Immature natural killer cell (primary cell): ENCODE measurements at regions not wholly inside any gene's neighbourhood (a gene's known extent, or its start where the extent isn't known, plus 50 kb on each side); places are given as distances from the start of the nearest gene placed in this dataset.
"Not testable (repeated sequence)": the region's sequence is repeated elsewhere in the genome, so short reads cannot be mapped to it uniquely, and the experiment has no call there.

ENCODE experiments used
- DNase-seq, 3 donors: peaks; one replicate each; pipeline ENCODE4 v3.0.0; 2022; ENCODE audit warnings: mixed read lengths in 1 of 3
- H3K27ac Mint-ChIP-seq, 6 donors: one replicate each; pipeline ENCODE4 v1.8.0; 2020; ENCODE audit warnings: mixed read lengths in 6 of 6, mild to moderate bottlenecking in 5 of 6, inconsistent platforms in 4 of 6, moderate library complexity in 3 of 6
- H3K27me3 Mint-ChIP-seq, 3 donors: one replicate each; pipeline ENCODE4 v1.8.0; 2020 to 2021; ENCODE audit warnings: low read depth in 3 of 3, mild to moderate bottlenecking in 3 of 3, mixed read lengths in 3 of 3, moderate library complexity in 3 of 3, inconsistent platforms in 1 of 3
- H3K36me3 Mint-ChIP-seq, 3 donors: one replicate each; pipeline ENCODE4 v1.8.0; 2020; ENCODE audit warnings: mixed read lengths in 3 of 3, inconsistent platforms in 2 of 3, mild to moderate bottlenecking in 2 of 3
- H3K4me1 Mint-ChIP-seq, 2 donors: one replicate each; pipeline ENCODE4 v1.8.0; 2020; ENCODE audit warnings: inconsistent platforms in 2 of 2, mild to moderate bottlenecking in 2 of 2, mixed read lengths in 2 of 2, moderate library complexity in 1 of 2
- H3K4me3 Mint-ChIP-seq, 5 donors: one replicate each; pipeline ENCODE4 v1.8.0; 2020; ENCODE audit warnings: mild to moderate bottlenecking in 5 of 5, mixed read lengths in 5 of 5, inconsistent platforms in 3 of 5, moderate library complexity in 3 of 5
- H3K9me3 Mint-ChIP-seq, 6 donors: one replicate each; pipeline ENCODE4 v1.8.0; 2020; ENCODE audit warnings: mild to moderate bottlenecking in 6 of 6, mixed read lengths in 6 of 6, inconsistent platforms in 4 of 6, moderate library complexity in 3 of 6

- Mint-ChIP-seq H3K4me1 (no peaks in the 10 kb centered on the region), H3K27ac (no peak overlapping the region), H3K36me3 (no peaks in the 10 kb centered on the region), H3K9me3 (no peaks in the 10 kb centered on the region), H3K27me3 (peaks cover 0 to 3% (median 1%) of the 10 kb centered on the region in 3 donors), H3K4me3 (no peak overlapping the region)
- DNase-seq, result no peak
These were observed 128.2 kb downstream of the AKR1D1 start for GRCh38 chr7:138204285-138204981.

- H3K27me3 Mint-ChIP-seq, result peaks cover 0 to 5% (median 1%) of the 10 kb centered on the region in 3 donors
- H3K27ac Mint-ChIP-seq, result no peak overlapping the region
- no peaks in the 10 kb centered on the region for H3K4me1 Mint-ChIP-seq
- no peaks in the 10 kb centered on the region for H3K36me3 Mint-ChIP-seq
- H3K9me3 Mint-ChIP-seq, result no peaks in the 10 kb centered on the region
- H3K4me3 Mint-ChIP-seq, result no peak overlapping the region
- no peak for DNase-seq
These were observed 128.7 kb downstream of the AKR1D1 start for GRCh38 chr7:138204982-138205298.

DNA sequence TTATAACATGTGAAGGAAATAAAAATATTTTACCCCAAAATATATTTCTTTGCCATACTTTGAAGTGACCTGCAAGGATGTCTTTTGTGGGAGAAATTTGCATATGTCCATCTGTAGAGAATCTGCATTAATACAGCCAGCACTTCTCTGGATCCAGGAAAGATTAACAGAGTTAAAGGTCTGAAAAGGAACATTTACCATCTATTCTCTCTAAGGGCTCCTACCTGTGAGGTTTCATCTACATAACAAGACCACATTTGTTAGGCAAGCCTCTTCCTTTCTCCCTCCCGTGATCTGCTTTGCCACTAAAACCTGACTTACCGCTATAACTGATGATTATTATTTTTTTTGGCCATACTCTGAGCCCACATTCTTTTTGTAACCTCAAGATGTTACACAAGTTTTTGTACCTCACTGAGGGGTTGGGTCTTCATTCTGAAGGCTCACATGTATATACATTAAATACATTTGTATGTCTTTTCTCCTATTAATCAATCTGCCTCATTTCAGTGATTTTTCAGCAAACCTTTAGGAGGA is 129.4 kb downstream of the AKR1D1 start:
- H3K4me1 Mint-ChIP-seq, result no peaks in the 10 kb centered on the region
- no peak overlapping the region for H3K4me3 Mint-ChIP-seq

DNA sequence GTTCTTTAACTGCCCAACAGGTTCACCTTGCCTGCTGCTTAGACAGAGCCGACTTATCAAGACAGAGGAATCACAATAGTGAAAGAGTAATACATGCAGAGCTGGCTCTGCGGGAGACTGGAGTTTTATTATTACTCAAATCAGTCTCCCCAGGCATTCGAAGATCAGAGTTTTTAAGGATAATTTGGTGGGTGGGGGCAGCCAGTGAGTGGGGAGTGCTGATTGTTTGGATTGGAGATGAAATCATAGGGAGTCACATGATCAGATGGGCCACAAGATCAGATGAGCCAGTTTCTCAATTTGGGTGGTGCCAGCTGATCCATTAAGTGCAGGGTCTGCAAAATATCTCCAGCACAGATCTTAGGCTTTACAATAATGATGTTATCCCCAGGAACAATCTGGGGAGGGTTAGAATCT is 131.3 kb downstream of the AKR1D1 start:
- Mint-ChIP-seq H3K4me1 (no peaks in the 10 kb centered on the region), H3K9me3 (no peaks in the 10 kb centered on the region), H3K27me3 (peaks cover 0 to 5% (median 1%) of the 10 kb centered on the region in 3 donors), H3K4me3 (no peak overlapping the region), H3K27ac (no peak overlapping the region), H3K36me3 (no peaks in the 10 kb centered on the region)
- no peak for DNase-seq

More for the DNA sequence above, 129.4 kb downstream of the AKR1D1 start:
- no peak overlapping the region for H3K27ac Mint-ChIP-seq
- H3K36me3 Mint-ChIP-seq, result no peaks in the 10 kb centered on the region
- no peaks in the 10 kb centered on the region for H3K9me3 Mint-ChIP-seq
- no peak for DNase-seq
- peaks cover 0 to 5% (median 1%) of the 10 kb centered on the region in 3 donors for H3K27me3 Mint-ChIP-seq

GRCh38 chr7:138208142-138208570 is 131.9 kb downstream of the AKR1D1 start:
- H3K4me3 Mint-ChIP-seq, result no peak overlapping the region
- H3K4me1 Mint-ChIP-seq, result no peaks in the 10 kb centered on the region
- H3K27ac Mint-ChIP-seq, result no peak overlapping the region
- H3K9me3 Mint-ChIP-seq, result no peaks in the 10 kb centered on the region
- DNase-seq, result no peak
- H3K36me3 Mint-ChIP-seq, result no peaks in the 10 kb centered on the region
- H3K27me3 Mint-ChIP-seq, result peaks cover 0 to 5% (median 1%) of the 10 kb centered on the region in 3 donors

DNA sequence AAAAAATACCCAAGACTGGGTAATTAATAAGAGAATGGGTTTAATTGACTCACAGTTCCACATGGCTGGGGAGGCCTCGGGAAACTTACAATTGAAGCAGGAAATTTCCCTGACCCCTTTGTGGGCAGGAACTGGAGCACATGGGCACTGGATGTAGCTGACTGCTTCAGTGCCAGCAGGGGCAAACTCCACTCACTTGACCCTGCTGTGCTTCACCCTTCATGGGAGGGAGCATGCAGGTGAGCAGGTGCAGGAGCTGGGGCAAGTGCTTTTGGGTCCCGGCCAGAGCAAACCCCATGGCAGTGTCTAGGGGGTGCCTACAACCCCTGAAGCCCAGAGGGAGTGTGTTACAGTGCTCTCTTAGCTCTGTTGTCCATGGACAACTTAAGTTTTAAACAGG is 132.6 kb downstream of the AKR1D1 start:
- no peaks in the 10 kb centered on the region for H3K9me3 Mint-ChIP-seq

DNA sequence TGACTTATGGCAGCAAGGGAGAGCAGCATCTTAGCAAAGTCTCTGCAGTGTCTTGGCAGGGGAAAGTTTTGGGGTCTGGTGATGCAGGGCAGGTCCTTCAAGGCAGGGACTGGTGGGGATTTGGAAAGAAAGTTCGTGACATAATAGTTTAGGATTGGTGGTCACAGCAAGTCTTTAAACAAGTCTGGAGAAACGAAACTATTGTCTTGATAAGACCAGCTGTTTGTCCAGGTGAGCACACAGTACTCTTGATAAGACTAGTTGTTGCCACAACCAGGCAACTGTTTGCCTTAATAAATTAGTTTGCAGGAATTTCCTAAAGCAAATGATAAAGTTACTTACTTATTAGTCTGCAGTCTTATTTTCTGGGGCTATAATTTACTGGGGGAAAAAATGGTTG is 136.1 kb downstream of the AKR1D1 start:
- Mint-ChIP-seq H3K4me1 (no peaks in the 10 kb centered on the region), H3K27me3 (peaks cover 0 to 5% (median 0%) of the 10 kb centered on the region in 3 donors), H3K27ac (no peak overlapping the region), H3K4me3 (no peak overlapping the region), H3K36me3 (no peaks in the 10 kb centered on the region), H3K9me3 (no peaks in the 10 kb centered on the region)
- DNase-seq, result no peak

More for the DNA sequence above, 132.6 kb downstream of the AKR1D1 start:
- Mint-ChIP-seq H3K36me3 (no peaks in the 10 kb centered on the region), H3K4me3 (no peak overlapping the region), H3K27me3 (peaks cover 0 to 5% (median 1%) of the 10 kb centered on the region in 3 donors), H3K4me1 (no peaks in the 10 kb centered on the region), H3K27ac (no peak overlapping the region)
- DNase-seq, result no peak

DNA sequence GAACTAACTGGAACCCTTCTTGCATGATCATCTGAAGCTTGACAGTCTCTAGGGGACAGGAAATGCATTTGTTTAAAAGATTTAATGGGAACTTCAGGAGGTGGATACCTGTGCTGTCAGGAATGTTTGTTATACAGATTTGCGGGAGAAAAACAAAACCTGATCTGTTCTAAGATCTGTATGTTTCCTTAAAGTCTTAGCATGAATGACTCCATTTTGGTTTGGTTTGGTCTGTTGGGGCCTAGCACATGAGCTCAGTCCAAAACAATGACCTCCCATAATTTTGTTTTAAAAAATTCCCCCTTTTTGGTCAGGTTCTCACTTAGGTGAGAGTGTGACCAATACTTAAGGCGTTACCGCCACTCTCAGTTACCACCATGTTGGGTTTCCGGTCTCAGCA is 138.7 kb downstream of the AKR1D1 start:
- Mint-ChIP-seq H3K9me3 (no peaks in the 10 kb centered on the region), H3K36me3 (no peaks in the 10 kb centered on the region), H3K4me1 (no peaks in the 10 kb centered on the region), H3K27me3 (peaks cover 0 to 3% (median 0%) of the 10 kb centered on the region in 3 donors), H3K4me3 (no peak overlapping the region), H3K27ac (no peak overlapping the region)
- DNase-seq, result no peak

- not testable (repeated sequence) for H3K4me1 Mint-ChIP-seq, H3K9me3 Mint-ChIP-seq, H3K4me3 Mint-ChIP-seq, H3K36me3 Mint-ChIP-seq, DNase-seq, H3K27ac Mint-ChIP-seq, H3K27me3 Mint-ChIP-seq
These were observed 144.1 kb downstream of the AKR1D1 start for GRCh38 chr7:138220321-138220720.

DNA sequence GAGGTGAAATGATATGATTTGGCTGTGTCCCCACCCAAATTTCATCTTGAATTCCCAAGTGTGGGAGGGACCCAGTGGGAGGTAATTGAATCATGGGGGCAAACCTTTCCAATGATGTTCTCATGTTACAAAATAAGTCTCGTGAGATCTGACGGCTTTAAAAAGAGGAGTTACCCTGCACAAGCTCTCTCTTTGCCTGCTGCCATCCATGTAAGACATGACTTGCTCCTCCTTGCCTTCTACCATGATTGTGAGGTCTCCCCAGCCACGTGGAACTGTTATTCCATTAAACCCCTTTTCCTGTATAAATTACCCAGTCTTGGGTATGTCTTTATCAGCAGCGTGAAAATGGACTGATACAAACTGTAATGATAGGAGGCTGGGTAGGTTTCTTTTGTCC is 145.1 kb downstream of the AKR1D1 start:
- H3K4me1 Mint-ChIP-seq, DNase-seq, H3K9me3 Mint-ChIP-seq, H3K27ac Mint-ChIP-seq, H3K27me3 Mint-ChIP-seq, H3K4me3 Mint-ChIP-seq, H3K36me3 Mint-ChIP-seq: not testable (repeated sequence)

DNA sequence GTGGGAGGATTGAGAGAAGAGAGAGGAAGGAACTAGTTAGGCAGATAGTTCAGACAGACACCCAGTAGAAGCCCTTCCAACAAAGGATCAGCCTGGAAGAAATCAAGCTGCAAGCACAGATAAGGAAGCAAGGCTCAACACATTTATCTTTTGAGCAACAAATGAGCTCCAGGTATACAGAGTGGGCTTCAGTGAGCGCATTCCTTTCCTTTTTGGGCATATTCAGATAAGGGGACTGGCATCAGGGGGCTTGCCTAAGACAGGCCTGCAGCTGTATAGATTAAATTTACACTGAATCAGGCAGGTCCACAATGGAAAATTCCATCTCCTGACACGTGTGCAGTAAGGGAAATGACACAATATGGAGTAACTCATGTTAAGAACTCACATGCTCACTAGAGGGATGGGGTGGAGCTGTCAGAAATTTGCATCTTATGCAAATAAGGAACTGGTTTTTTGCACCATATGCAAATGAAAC is 147.2 kb downstream of the AKR1D1 start:
- peaks cover 0 to 7% (median 3%) of the 10 kb centered on the region in 6 donors for H3K9me3 Mint-ChIP-seq
- peaks cover 0 to 5% (median 0%) of the 10 kb centered on the region in 3 donors for H3K27me3 Mint-ChIP-seq
- H3K4me3 Mint-ChIP-seq, result no peak overlapping the region
- no peaks in the 10 kb centered on the region for H3K36me3 Mint-ChIP-seq
- H3K4me1 Mint-ChIP-seq, result no peaks in the 10 kb centered on the region
- H3K27ac Mint-ChIP-seq, result no peak overlapping the region
- no peak for DNase-seq

- H3K9me3 Mint-ChIP-seq, result peaks cover 0 to 6% (median 3%) of the 10 kb centered on the region in 6 donors
- no peaks in the 10 kb centered on the region for H3K4me1 Mint-ChIP-seq
- H3K4me3 Mint-ChIP-seq, result no peak overlapping the region
- H3K27ac Mint-ChIP-seq, result no peak overlapping the region
- no peak for DNase-seq
- no peaks in the 10 kb centered on the region for H3K36me3 Mint-ChIP-seq
- peaks cover 0 to 5% (median 0%) of the 10 kb centered on the region in 3 donors for H3K27me3 Mint-ChIP-seq
These were observed 149.8 kb downstream of the AKR1D1 start for GRCh38 chr7:138226001-138226476.

DNA sequence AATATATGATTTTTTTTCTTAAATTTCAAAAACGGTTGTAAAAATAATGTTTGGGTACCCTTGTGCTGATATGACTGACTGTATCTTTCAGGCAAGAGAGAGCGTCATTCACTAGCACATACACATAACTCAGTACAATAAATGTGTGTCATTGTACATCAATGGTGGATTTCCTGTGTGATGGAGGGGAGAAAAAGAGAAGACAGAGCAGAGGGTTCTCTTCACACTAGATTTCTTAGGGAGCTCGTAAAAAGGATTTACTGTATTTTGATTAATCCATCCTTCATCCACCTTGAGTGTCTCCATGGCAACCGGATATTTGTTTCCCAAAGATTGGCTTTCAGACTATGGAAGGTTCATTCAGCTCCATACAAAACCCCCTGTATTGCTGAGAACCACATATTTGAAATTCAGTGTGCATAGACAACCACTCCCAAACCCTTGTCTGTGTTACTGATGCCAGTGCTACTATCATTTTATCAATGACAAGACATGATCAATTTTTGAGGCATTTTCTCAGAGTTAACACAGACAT is 150.6 kb downstream of the AKR1D1 start:
- no peak for DNase-seq
- Mint-ChIP-seq H3K4me3 (no peak overlapping the region), H3K27me3 (peaks cover 0 to 5% (median 0%) of the 10 kb centered on the region in 3 donors), H3K36me3 (no peaks in the 10 kb centered on the region), H3K4me1 (no peaks in the 10 kb centered on the region), H3K27ac (no peak overlapping the region), H3K9me3 (peaks cover 0 to 6% (median 0%) of the 10 kb centered on the region in 6 donors)

DNA sequence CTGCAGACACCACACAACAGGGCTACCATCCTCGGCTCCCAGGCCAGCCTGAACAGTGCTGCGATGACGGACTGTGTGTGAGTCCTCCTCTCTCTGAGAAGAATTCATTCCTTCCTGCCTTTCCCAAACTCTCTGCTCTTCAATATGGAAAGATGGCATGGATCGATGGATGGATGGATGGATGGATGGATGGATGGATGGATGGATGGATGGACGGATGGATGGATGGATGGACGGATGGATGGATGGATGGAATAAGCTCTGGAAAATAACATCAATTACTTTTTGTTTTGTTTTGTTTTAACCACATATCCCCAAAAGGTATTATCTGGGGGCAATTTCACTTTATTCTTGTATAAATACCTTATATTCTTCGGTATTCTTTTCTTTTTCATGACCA is 151.9 kb downstream of the AKR1D1 start:
- Mint-ChIP-seq H3K4me1 (no peaks in the 10 kb centered on the region), H3K4me3 (no peak overlapping the region), H3K36me3 (no peaks in the 10 kb centered on the region), H3K27me3 (peaks cover 1 to 5% (median 2%) of the 10 kb centered on the region in 3 donors), H3K27ac (no peak overlapping the region), H3K9me3 (peaks cover 0 to 6% (median 0%) of the 10 kb centered on the region in 6 donors)
- DNase-seq, result no peak
